ENCODE measurements at regions not wholly inside any gene's neighbourhood (a gene's known extent, or its start where the extent isn't known, plus 50 kb on each side); places are given as distances from the start of the nearest gene placed in this dataset.

GRCh38 chr5:93100428-93100827 lies 480.6 kb downstream of the NR2F1-AS1 start:
- H3K36me3 ChIP-seq (ENCODE audit: control insufficient read depth, insufficient read depth, low read length): no peaks in the 10 kb centered on the region
- H3K4me1 ChIP-seq (ENCODE audit: control insufficient read depth, insufficient read depth, low read length): no peaks in the 10 kb centered on the region
- no peak overlapping the region for H3K27ac ChIP-seq (ENCODE audit: low read depth, low read length)
- H3K4me3 ChIP-seq (ENCODE audit: low read depth, low read length): no peak overlapping the region
- no peak overlapping the region for H3K9ac ChIP-seq (ENCODE audit: low read depth, low read length)
- no peaks in the 10 kb centered on the region for H3K27me3 ChIP-seq (ENCODE audit: control insufficient read depth, insufficient read depth, low read length)
- H3K9me3 ChIP-seq (ENCODE audit: control insufficient read depth, insufficient read depth, low read length): no peaks in the 10 kb centered on the region

DNA sequence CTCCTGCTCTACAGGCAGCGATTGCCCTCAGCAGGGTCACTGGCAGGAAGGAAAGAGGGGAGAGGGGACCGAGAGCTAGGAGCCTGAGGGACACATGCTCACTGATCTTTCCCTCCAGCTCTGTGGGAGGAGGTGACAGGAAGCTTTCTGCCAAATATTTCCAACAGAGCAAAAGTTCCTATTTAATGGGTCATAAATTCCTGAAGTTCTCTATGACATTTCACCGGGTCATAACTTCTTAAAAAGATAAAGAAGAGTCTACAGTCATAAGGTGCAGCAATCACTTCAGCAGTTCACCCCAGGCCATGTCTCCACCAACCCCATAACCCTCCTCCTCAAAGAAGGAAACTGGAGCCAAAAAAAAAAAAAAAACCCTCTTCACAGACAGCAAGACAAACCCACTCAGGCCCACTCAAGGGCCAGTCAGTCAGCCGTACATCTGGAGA lies 481.1 kb downstream of the NR2F1-AS1 start:
- H3K4me3 ChIP-seq (ENCODE audit: low read depth, low read length): no peak overlapping the region
- H3K9me3 ChIP-seq (ENCODE audit: control insufficient read depth, insufficient read depth, low read length): no peaks in the 10 kb centered on the region
- H3K9ac ChIP-seq (ENCODE audit: low read depth, low read length): no peak overlapping the region
- H3K36me3 ChIP-seq (ENCODE audit: control insufficient read depth, insufficient read depth, low read length): no peaks in the 10 kb centered on the region
- H3K4me1 ChIP-seq (ENCODE audit: control insufficient read depth, insufficient read depth, low read length): no peaks in the 10 kb centered on the region
- no peak overlapping the region for H3K27ac ChIP-seq (ENCODE audit: low read depth, low read length)
- no peaks in the 10 kb centered on the region for H3K27me3 ChIP-seq (ENCODE audit: control insufficient read depth, insufficient read depth, low read length)

GRCh38 chr5:93096561-93096960 lies 484.5 kb downstream of the NR2F1-AS1 start:
- Histone ChIP-seq H3K27me3 (ENCODE audit: control insufficient read depth, insufficient read depth, low read length) (no peaks in the 10 kb centered on the region), H3K4me3 (ENCODE audit: low read depth, low read length) (no peak overlapping the region), H3K27ac (ENCODE audit: low read depth, low read length) (no peak overlapping the region), H3K9ac (ENCODE audit: low read depth, low read length) (no peak overlapping the region), H3K36me3 (ENCODE audit: control insufficient read depth, insufficient read depth, low read length) (no peaks in the 10 kb centered on the region), H3K9me3 (ENCODE audit: control insufficient read depth, insufficient read depth, low read length) (no peaks in the 10 kb centered on the region), H3K4me1 (ENCODE audit: control insufficient read depth, insufficient read depth, low read length) (no peaks in the 10 kb centered on the region)

GRCh38 chr5:93092349-93093105 lies 488.5 kb downstream of the NR2F1-AS1 start:
- no peak overlapping the region for H3K27ac ChIP-seq (ENCODE audit: low read depth, low read length)
- H3K4me3 ChIP-seq (ENCODE audit: low read depth, low read length): no peak overlapping the region

GRCh38 chr5:93090698-93091097 lies 490.3 kb downstream of the NR2F1-AS1 start:
- H3K27ac ChIP-seq (ENCODE audit: low read depth, low read length): no peak overlapping the region

More at GRCh38 chr5:93092349-93093105, 488.5 kb downstream of the NR2F1-AS1 start:
- Histone ChIP-seq H3K36me3 (ENCODE audit: control insufficient read depth, insufficient read depth, low read length) (no peaks in the 10 kb centered on the region), H3K4me1 (ENCODE audit: control insufficient read depth, insufficient read depth, low read length) (no peaks in the 10 kb centered on the region), H3K9ac (ENCODE audit: low read depth, low read length) (no peak overlapping the region), H3K27me3 (ENCODE audit: control insufficient read depth, insufficient read depth, low read length) (no peaks in the 10 kb centered on the region), H3K9me3 (ENCODE audit: control insufficient read depth, insufficient read depth, low read length) (no peaks in the 10 kb centered on the region)

DNA sequence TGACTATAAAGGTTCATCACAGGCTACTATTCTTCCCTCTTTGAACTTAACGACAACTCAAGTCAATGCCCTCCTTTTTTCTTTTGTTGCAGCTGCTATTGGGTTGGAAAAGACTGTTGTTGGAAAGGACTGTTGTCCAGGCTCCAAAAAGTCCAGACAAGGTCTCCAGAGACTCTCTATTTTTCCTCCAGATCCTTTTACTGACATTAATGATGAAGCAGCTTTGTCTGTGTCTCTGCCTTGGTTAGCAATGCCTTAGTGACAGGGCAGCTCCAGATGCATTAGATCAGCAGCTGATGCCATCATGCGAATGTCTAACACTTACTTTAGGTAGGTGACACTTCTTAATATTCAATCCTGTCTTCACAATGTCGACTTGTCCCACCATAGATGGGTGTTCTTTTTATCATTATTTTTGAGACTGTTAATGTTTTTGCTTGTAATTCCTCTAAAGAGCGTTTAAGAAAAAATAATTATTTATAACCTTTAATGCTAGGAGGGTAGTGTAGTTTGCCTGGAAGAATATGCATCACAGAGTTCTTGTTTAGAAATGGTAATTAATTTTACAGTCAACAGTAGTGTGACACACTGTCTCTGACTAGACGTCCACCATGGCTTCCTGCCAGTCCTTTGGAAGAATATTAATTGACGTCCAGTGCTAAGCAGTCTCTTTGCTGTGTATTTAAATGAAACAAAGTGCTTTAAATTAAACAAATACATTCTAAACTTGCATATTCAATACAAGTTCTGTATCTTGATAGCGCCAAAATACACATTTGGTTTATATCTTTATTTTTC lies 492.2 kb downstream of the NR2F1-AS1 start:
- no peaks in the 10 kb centered on the region for H3K27me3 ChIP-seq (ENCODE audit: control insufficient read depth, insufficient read depth, low read length)
- no peak overlapping the region for H3K9ac ChIP-seq (ENCODE audit: low read depth, low read length)
- no peaks in the 10 kb centered on the region for H3K9me3 ChIP-seq (ENCODE audit: control insufficient read depth, insufficient read depth, low read length)
- no peaks in the 10 kb centered on the region for H3K36me3 ChIP-seq (ENCODE audit: control insufficient read depth, insufficient read depth, low read length)
- H3K4me3 ChIP-seq (ENCODE audit: low read depth, low read length): no peak overlapping the region
- H3K27ac ChIP-seq (ENCODE audit: low read depth, low read length): no peak overlapping the region
- H3K4me1 ChIP-seq (ENCODE audit: control insufficient read depth, insufficient read depth, low read length): no peaks in the 10 kb centered on the region

More at GRCh38 chr5:93090698-93091097, 490.3 kb downstream of the NR2F1-AS1 start:
- H3K36me3 ChIP-seq (ENCODE audit: control insufficient read depth, insufficient read depth, low read length): no peaks in the 10 kb centered on the region
- no peaks in the 10 kb centered on the region for H3K9me3 ChIP-seq (ENCODE audit: control insufficient read depth, insufficient read depth, low read length)
- no peak overlapping the region for H3K4me3 ChIP-seq (ENCODE audit: low read depth, low read length)
- no peaks in the 10 kb centered on the region for H3K27me3 ChIP-seq (ENCODE audit: control insufficient read depth, insufficient read depth, low read length)
- H3K4me1 ChIP-seq (ENCODE audit: control insufficient read depth, insufficient read depth, low read length): no peaks in the 10 kb centered on the region
- no peak overlapping the region for H3K9ac ChIP-seq (ENCODE audit: low read depth, low read length)

- Histone ChIP-seq H3K27ac (ENCODE audit: low read depth, low read length) (no peak overlapping the region), H3K4me1 (ENCODE audit: control insufficient read depth, insufficient read depth, low read length) (no peaks in the 10 kb centered on the region), H3K9me3 (ENCODE audit: control insufficient read depth, insufficient read depth, low read length) (no peaks in the 10 kb centered on the region), H3K36me3 (ENCODE audit: control insufficient read depth, insufficient read depth, low read length) (no peaks in the 10 kb centered on the region), H3K9ac (ENCODE audit: low read depth, low read length) (no peak overlapping the region), H3K27me3 (ENCODE audit: control insufficient read depth, insufficient read depth, low read length) (no peaks in the 10 kb centered on the region), H3K4me3 (ENCODE audit: low read depth, low read length) (no peak overlapping the region)
Observed at GRCh38 chr5:93087326-93087725, 493.7 kb downstream of the NR2F1-AS1 start.

- H3K27me3 ChIP-seq (ENCODE audit: control insufficient read depth, insufficient read depth, low read length): no peaks in the 10 kb centered on the region
- no peak overlapping the region for H3K27ac ChIP-seq (ENCODE audit: low read depth, low read length)
- no peak overlapping the region for H3K4me3 ChIP-seq (ENCODE audit: low read depth, low read length)
- H3K9me3 ChIP-seq (ENCODE audit: control insufficient read depth, insufficient read depth, low read length): no peaks in the 10 kb centered on the region
- H3K9ac ChIP-seq (ENCODE audit: low read depth, low read length): no peak overlapping the region
- H3K4me1 ChIP-seq (ENCODE audit: control insufficient read depth, insufficient read depth, low read length): no peaks in the 10 kb centered on the region
- H3K36me3 ChIP-seq (ENCODE audit: control insufficient read depth, insufficient read depth, low read length): no peaks in the 10 kb centered on the region
Observed at GRCh38 chr5:93082981-93083380, 498.0 kb downstream of the NR2F1-AS1 start.

DNA sequence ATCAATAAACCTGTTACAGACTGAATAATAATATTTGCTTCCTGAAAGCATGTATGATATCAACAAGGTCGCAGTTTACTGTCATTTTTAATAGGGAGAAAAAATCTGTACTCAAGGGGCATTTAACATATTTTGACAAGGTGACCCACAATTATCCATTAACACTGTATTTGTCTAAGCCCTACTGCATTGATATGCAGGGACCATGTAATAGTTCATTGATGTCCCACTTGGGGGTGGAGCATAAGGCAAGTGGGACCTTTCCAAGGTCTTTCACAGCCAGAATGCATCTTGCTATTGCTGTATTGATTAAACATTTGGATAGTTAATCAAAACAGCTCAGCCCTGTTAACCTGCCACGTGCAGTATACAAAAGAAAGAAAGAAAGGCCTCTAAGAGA lies 502.0 kb downstream of the NR2F1-AS1 start:
- Histone ChIP-seq H3K9ac (ENCODE audit: low read depth, low read length) (no peak overlapping the region), H3K27me3 (ENCODE audit: control insufficient read depth, insufficient read depth, low read length) (no peaks in the 10 kb centered on the region), H3K36me3 (ENCODE audit: control insufficient read depth, insufficient read depth, low read length) (no peaks in the 10 kb centered on the region), H3K9me3 (ENCODE audit: control insufficient read depth, insufficient read depth, low read length) (no peaks in the 10 kb centered on the region), H3K27ac (ENCODE audit: low read depth, low read length) (no peak overlapping the region), H3K4me1 (ENCODE audit: control insufficient read depth, insufficient read depth, low read length) (no peaks in the 10 kb centered on the region), H3K4me3 (ENCODE audit: low read depth, low read length) (no peak overlapping the region)

DNA sequence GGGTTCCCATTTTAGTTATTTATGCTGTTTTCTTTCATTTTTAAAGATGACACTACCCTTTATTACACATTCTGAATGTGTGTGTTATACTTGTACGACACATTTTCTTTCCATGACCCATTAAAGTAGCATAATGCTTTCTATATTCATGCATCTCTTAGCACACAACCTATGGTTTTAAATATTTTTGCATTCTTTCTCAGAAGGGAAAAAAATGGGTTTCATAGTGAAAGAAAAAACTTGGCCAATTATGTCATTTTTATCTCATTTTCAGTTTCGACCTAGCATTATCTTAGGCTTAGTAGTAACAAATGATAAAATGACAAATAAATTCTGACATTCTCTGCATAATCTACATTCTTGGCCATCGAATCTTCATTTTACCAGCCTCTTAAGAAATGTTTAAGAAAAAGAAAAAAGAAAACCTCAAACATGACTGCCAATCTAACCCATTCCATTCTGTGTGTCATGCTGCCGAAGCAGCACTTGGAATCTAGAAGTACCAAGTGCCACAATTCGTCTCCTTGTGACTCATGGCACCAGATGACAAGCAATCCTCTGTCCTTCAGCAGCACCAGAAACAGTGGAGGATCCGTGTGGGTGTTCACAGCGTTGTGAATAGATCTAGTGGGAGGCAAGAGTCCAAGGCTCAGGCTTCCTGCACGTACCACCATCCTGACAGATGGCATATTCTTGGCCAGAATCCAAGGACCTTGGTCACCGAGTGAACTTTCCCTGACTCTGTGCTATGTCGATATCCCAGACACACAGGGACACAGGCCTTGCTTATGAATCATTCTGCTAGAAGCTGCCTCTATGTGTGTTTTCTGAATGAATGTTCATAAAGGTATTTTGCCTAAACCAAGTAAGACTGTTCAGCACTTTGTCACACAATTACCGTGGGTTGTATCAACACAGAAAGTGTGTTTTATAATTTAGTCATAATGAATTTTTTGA lies 502.7 kb downstream of the NR2F1-AS1 start:
- H3K9ac ChIP-seq (ENCODE audit: low read depth, low read length): no peak overlapping the region
- no peak overlapping the region for H3K4me3 ChIP-seq (ENCODE audit: low read depth, low read length)
- H3K27ac ChIP-seq (ENCODE audit: low read depth, low read length): no peak overlapping the region
- no peaks in the 10 kb centered on the region for H3K9me3 ChIP-seq (ENCODE audit: control insufficient read depth, insufficient read depth, low read length)
- no peaks in the 10 kb centered on the region for H3K4me1 ChIP-seq (ENCODE audit: control insufficient read depth, insufficient read depth, low read length)
- no peaks in the 10 kb centered on the region for H3K36me3 ChIP-seq (ENCODE audit: control insufficient read depth, insufficient read depth, low read length)
- H3K27me3 ChIP-seq (ENCODE audit: control insufficient read depth, insufficient read depth, low read length): no peaks in the 10 kb centered on the region

Measured in HUES48 (cell line).